Osteoblast (primary cell): ENCODE measurements at regions not wholly inside any gene's neighbourhood (a gene's known extent, or its start where the extent isn't known, plus 50 kb on each side); places are given as distances from the start of the nearest gene placed in this dataset.

Experiments used
- DNase-seq: peaks from one replicate; pipeline ENCODE4 v3.0.0; 2011; ENCODE audit warnings: low spot score, mixed read lengths; ENCODE audit not compliant: insufficient read length; ENCODE audit errors: missing footprints
- H2AFZ ChIP-seq: 2 replicates; pipeline ENCODE4 v1.6.0; 2011; ENCODE audit warnings: mild to moderate bottlenecking, low read length
- H3K27ac ChIP-seq: 2 replicates; pipeline ENCODE4 v1.5.1; 2011; ENCODE audit warnings: mild to moderate bottlenecking, low read depth, low read length, moderate library complexity
- H3K27me3 ChIP-seq: 2 replicates; pipeline ENCODE4 v1.6.0; 2012; ENCODE audit warnings: mild to moderate bottlenecking, control low read depth, inconsistent platforms, low read length, moderate library complexity; ENCODE audit not compliant: insufficient read depth
- H3K36me3 ChIP-seq: 2 replicates; pipeline ENCODE4 v1.5.1; 2011; ENCODE audit warnings: mild to moderate bottlenecking, low read length, control low read depth, moderate library complexity; ENCODE audit not compliant: insufficient read depth
- H3K4me1 ChIP-seq: 2 replicates; pipeline ENCODE4 v1.5.1; 2011; ENCODE audit warnings: mild to moderate bottlenecking, low read length, control low read depth, moderate library complexity; ENCODE audit not compliant: insufficient read depth
- H3K4me2 ChIP-seq: 2 replicates; pipeline ENCODE4 v1.6.0; 2011; ENCODE audit warnings: mild to moderate bottlenecking, low read length; ENCODE audit not compliant: insufficient read depth
- H3K4me3 ChIP-seq: fragments of 200-600 bp; sonication (generic); 3 replicates; pipeline ENCODE4 v1.5.1; 2012; ENCODE audit warnings: mild to moderate bottlenecking, low read length, inconsistent platforms; ENCODE audit not compliant: insufficient read depth
- H3K79me2 ChIP-seq: 2 replicates; pipeline ENCODE4 v1.6.0; 2012; ENCODE audit warnings: mild to moderate bottlenecking, low read length, control low read depth, inconsistent platforms; ENCODE audit not compliant: insufficient read depth
- H3K9me3 ChIP-seq: 2 replicates; pipeline ENCODE4 v1.5.1; 2011; ENCODE audit warnings: low read depth, low read length, control low read depth
- H4K20me1 ChIP-seq: 2 replicates; pipeline ENCODE4 v1.6.0; 2012; ENCODE audit warnings: mild to moderate bottlenecking, low read length, control low read depth; ENCODE audit not compliant: insufficient read depth
- TF ChIP-seq, protein P1 (sequence below): IDR thresholded peaks from 2 replicates; pipeline ENCODE4 v1.5.1; 2011; ENCODE audit warnings: mild to moderate bottlenecking, low read depth, low read length, moderate library complexity; ENCODE audit errors: extremely low read depth

DNA sequence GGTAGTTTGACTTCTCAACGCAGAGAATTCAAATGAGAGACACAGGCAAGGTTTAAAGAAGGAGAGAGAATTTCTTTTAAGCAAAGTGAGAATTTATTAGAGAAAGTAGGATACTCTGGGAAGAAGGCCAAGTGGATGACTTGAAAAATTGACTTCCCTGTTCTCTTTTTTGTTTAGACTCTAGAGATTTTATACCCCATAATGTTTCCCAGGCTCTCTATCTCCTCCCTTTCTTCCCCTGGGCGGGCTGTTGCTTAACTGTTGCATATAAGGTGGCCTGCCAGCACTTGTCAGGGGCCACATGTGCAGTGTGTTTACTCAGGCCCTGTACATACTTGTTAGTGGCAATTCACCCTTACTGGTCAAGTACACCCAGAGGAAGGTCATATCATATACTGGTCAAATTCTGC, 403.7 kb downstream of the SLC6A15 start:
- TF ChIP-seq, protein P1, sequence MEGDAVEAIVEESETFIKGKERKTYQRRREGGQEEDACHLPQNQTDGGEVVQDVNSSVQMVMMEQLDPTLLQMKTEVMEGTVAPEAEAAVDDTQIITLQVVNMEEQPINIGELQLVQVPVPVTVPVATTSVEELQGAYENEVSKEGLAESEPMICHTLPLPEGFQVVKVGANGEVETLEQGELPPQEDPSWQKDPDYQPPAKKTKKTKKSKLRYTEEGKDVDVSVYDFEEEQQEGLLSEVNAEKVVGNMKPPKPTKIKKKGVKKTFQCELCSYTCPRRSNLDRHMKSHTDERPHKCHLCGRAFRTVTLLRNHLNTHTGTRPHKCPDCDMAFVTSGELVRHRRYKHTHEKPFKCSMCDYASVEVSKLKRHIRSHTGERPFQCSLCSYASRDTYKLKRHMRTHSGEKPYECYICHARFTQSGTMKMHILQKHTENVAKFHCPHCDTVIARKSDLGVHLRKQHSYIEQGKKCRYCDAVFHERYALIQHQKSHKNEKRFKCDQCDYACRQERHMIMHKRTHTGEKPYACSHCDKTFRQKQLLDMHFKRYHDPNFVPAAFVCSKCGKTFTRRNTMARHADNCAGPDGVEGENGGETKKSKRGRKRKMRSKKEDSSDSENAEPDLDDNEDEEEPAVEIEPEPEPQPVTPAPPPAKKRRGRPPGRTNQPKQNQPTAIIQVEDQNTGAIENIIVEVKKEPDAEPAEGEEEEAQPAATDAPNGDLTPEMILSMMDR = no peak
- Histone ChIP-seq H3K4me1 (no peaks in the 10 kb centered on the region), H3K4me3 (no peak overlapping the region), H3K36me3 (no peaks in the 10 kb centered on the region), H3K27ac (no peak overlapping the region), H3K27me3 (no peaks in the 10 kb centered on the region), H2AFZ (no peak overlapping the region), H3K9me3 (no peaks in the 10 kb centered on the region), H4K20me1 (no peaks in the 10 kb centered on the region), H3K79me2 (no peaks in the 10 kb centered on the region), H3K4me2 (peak overlapping the region; percentile 10)
- no peak for DNase-seq

DNA sequence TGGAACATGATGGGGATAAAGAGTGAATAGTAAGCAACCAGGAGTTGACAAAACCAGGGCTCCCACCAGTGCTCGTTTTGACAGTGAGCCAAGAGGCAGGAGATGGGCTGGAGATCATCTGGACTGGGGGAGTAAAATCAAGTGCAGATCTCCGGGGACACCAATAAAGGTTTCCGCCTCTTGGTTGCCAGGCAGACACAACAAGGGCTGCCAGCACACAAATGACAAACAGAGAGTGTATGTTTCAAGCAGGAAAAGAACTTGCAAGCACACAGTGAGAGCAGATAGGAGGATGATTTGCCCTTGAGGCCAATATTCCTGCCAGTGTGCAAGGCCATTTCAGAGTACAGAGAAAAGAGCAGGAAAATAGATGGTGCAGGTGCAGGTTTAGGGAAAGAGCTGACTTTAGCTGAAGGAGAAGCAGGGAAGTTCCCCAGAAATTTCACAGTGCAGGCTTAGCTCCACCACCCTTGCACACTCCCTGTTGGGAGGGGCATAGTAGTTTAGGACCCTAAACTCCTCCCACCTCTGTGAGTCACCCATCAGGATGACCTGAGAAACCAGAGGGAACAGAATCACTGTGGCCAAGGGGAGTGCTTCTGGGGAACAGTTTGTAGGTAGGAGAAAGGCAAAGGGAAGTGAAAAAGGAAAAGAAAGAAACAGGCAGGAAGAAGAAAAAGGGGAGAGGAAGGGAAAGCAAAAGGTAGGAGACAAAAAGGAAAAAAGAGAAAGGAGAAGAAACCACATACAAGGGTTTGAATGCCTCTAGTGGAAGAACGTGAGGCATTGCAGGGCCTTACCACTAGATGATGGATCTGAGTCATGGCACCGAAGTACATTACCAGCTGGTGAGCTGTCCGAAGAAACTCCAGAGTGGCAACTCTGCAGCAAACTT, 404.4 kb downstream of the SLC6A15 start:
- no peaks in the 10 kb centered on the region for H3K79me2 ChIP-seq
- no peaks in the 10 kb centered on the region for H3K4me1 ChIP-seq
- no peak overlapping the region for H3K4me3 ChIP-seq
- H3K9me3 ChIP-seq = no peaks in the 10 kb centered on the region
- H3K4me2 ChIP-seq = peak overlapping the region; percentile 10
- no peaks in the 10 kb centered on the region for H3K27me3 ChIP-seq
- H3K27ac ChIP-seq = no peak overlapping the region
- H3K36me3 ChIP-seq = no peaks in the 10 kb centered on the region
- H4K20me1 ChIP-seq = no peaks in the 10 kb centered on the region
- TF ChIP-seq, protein P1 = peak; percentile 39
- H2AFZ ChIP-seq = no peak overlapping the region
- peak; percentile 31 for DNase-seq

DNA sequence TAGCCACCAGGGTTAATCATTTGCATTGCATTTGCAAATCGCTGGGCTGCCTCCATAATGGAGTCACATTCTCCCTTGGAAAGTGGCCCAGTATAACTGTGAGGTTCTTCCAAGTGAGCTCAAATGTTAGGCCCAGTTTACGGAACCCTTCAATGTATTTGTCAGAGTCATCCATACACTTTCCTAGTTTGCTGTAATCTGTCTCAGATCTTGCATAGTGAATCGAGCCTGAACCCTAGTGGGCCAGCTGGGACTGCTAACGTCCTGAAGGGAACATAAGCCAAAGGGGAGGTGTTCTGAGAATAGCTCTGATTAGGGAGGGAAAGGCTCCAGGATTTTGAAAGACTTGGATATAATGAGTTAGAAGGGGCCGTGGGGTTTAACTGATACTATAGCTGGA, 406.3 kb downstream of the SLC6A15 start:
- H3K36me3 ChIP-seq = no peaks in the 10 kb centered on the region
- no peaks in the 10 kb centered on the region for H3K9me3 ChIP-seq
- no peaks in the 10 kb centered on the region for H3K4me1 ChIP-seq
- no peak for DNase-seq
- no peaks in the 10 kb centered on the region for H3K27me3 ChIP-seq
- H2AFZ ChIP-seq = no peak overlapping the region
- no peaks in the 10 kb centered on the region for H3K79me2 ChIP-seq
- no peak overlapping the region for H3K4me3 ChIP-seq
- no peak overlapping the region for H3K4me2 ChIP-seq
- TF ChIP-seq, protein P1 = no peak
- H4K20me1 ChIP-seq = no peaks in the 10 kb centered on the region
- H3K27ac ChIP-seq = no peak overlapping the region

DNA sequence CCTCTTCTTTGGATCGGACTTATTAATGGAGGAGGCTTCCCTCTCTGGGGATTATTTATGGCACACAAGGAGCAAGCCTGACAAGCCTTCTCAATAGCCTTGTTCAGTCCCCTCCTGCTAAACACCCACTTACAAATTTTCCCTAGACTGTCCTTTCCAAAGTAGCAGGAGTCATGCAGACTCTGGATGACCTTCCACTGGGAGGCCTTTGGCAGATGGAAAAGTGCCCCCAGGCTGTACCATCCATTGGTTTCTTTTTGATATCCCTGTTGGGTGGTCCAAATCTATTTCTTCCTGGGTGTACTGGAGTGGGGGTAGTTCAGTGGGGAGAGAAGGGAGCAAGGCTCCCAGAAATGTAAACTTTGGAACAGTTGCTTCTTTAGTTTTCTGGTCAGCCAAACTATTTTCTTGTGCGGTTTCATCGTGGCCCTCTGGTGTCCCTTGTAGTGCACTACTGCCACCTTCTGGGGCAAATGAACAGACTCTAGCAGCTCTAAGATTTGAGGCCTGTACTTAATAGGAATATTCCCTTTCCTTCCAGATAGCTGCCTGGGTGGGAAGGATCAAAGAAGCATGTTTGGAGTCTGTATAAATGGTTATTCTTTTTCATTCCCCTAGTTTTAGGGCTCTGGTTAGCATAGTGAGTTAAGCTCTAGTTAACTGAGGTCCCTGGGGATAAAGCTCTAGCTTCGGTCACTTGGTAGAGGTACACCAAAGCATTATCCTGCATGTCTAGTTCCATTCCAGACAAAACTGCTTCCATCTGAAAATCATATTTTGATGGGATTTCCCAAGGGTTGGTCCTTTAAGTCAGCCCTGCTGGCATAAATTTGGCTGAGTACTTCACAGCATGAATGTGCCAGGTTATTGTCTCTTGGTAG, 409.5 kb downstream of the SLC6A15 start:
- TF ChIP-seq, protein P1 = peak; percentile 63
- Histone ChIP-seq H3K27me3 (no peaks in the 10 kb centered on the region), H2AFZ (peak overlapping the region; percentile 69), H3K9me3 (no peaks in the 10 kb centered on the region), H3K4me2 (no peak overlapping the region), H3K79me2 (no peaks in the 10 kb centered on the region), H3K36me3 (no peaks in the 10 kb centered on the region), H3K4me3 (no peak overlapping the region), H3K4me1 (no peaks in the 10 kb centered on the region), H4K20me1 (no peaks in the 10 kb centered on the region), H3K27ac (no peak overlapping the region)
- peak; percentile 45 for DNase-seq
